GM18870 (cell line): ENCODE measurements at regions not wholly inside any gene's neighbourhood (a gene's known extent, or its start where the extent isn't known, plus 50 kb on each side); places are given as distances from the start of the nearest gene placed in this dataset.

Experiments
- ATAC-seq: cut with Tn5 transposase; IDR thresholded peaks from one replicate; pipeline ENCODE4 v1.9.1; 2021; ENCODE audit warnings: moderate library complexity; ENCODE audit not compliant: unreplicated experiment

DNA sequence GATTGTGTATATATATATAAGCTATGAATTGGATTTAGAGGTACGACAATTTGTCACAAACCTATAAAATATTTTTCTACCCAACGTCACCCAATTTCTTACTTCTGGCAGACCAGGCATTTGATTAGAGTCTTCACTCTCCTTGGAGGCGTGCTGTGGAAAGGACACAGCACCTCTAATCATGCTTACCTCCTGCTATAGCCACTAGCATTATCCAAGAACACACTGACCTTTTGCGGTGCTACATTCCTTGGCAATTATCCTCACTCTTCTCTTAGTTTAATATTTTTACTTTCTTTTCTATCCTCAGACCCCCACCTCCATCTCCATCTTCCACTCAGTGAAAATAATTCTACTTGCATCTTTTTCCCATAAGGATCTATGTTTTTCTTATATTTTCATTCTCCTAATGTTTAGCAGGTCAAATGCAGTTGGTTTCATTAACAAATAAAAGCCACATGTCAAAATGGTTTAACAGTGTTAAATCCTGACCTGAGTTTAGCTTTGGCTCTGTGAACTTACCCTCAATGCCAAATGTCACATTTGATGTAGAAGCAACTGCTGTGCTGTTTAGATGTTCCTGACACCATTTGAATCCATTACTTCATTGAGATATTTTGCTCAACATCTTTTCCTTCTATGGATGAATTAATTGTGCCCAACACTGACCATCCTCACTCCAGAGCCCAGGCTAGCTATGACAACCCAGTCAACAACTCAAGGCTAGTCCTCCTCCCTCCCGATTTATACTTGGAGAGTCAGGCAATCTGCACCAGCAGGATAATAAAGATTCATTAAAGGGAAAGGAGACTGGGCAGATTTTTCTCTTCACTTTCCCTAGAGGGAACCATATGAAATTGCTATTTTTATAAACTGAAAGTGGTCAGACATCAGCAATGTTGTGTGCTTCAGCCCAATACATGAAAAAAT lies 240.5 kb downstream of the MREG start:
- ATAC-seq = no peak

DNA sequence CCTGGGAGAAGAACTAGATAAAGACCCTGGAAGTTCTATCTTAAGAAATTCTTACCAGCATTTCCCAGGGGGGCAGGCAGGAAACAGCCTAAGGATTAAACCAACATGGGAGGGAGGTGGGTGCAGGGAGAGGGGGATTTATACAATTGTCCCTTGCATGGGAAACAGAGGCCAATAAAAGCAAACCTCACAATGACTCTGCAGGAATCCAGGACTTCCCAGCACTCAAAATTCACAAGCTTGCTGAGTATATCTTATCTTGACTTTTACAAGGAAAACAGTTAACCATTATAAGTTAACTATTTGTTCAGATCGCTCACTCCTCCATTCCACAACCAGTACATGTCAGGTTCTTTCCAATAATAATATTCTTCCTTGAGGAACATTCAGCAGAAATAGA lies 241.3 kb downstream of the MREG start:
- no peak for ATAC-seq

DNA sequence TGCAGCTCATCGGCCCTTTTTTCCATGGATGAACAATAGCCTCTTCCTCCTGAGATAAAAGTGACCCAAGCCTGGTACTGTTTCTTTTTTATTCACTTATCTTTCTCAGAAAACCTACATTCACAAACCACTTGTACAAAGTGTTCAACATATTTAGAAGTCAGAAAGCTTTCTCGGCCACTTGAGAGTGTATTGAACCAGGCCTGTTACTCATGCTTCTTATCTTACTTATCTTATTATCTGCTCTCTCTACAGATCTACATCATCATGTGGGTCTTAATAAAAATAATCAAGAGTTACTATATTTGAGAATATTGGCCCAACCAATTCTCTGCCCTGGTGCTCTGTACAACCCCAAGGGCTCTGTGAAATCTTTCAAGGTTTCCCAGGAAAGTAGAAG lies 242.1 kb downstream of the MREG start:
- no peak for ATAC-seq

DNA sequence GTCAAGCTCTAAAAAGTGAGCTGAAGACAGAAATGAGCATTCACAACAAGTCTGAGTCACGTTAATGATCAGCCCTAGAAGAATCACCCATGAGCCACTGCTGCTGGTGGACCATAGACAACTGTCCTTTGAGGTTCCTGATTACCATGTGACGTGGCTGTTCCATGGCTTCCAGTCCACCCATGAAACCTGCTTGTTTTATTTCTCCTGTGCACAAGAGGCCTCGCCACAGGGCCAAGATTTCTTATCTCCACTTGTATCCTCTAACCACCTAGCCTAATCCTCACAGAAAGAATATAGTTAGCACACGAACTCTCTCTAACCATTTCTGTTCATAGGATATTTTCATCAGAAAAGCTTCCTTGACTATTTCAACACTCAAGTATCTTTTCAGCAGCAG lies 242.7 kb downstream of the MREG start:
- no peak for ATAC-seq

GRCh38 chr2:215769246-215769645 lies 244.1 kb downstream of the MREG start:
- no peak for ATAC-seq

DNA sequence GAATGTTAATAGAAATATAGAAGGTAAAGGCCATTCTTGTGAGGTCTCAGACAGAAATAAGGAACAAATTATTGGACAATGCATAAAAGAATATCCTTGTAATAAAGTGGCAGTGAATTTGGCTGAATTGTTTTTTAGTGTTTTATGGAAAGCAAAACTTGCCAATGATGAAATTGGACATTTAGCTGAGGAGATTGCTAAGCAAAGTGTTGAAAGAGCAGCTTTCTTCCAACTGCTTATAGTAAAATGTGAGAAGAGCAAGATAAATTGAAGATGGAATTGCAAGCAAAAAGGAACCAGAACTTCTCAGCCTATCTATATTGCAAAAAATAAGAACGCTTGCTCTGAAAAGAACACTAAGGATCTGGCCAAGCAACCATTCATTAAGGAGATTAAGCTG lies 245.7 kb downstream of the MREG start:
- ATAC-seq = no peak

DNA sequence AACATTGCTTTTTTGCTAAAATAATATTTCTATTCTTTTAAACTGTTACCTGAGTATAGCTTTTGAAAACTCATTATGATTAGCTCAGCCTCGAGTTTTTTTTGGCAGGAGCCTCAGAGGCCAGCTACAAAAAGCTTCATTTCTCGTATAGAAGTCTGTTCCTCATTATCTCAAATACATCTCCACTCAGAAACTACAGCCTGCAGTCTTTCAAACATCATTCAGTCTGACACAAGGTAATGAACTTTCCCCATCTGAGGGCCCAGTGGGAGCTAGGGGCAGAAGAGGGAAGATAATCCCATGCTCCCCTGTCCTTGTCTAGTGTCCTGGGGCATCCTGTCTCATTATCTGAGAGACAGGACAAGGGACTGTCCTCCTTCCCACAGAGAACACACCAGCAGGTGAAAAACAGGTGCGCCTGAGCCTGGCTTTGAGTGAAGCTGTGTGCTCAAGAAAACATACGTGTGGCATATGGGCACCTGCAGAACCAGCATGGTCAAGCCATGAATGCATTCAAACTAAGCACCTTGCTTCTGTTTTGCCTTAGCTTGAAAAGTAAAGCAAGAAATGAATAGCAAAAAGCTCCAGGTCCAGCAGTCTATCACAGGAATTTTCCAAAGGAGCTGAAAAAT lies 247.5 kb downstream of the MREG start:
- ATAC-seq = no peak

DNA sequence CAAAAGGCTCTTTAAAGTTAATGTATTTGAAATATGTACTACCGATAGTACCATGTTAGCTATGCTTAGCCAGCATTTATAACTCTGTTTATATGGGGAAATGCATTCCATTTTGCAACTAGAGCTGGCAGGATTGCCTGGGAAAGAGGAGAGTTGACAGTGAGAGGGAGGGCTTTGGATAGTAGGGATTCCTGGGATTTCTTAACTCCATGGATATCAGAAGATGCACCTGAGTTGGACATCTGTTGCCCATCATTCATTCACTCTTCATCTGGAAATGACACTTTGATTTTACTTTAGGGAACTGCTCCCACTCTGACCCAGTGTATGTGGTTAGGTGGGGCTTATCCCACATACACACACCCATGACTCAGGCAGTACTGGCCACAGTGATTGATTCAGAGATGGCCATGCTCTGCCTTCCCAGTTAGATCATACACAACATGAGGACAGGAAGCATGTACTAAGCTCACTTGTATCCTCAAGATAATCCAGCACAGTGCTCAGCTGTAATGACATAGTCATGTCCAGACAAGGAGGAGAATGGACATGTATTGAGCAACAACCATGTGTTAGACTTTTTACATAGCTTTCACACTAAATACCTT lies 248.8 kb downstream of the MREG start:
- no peak for ATAC-seq

DNA sequence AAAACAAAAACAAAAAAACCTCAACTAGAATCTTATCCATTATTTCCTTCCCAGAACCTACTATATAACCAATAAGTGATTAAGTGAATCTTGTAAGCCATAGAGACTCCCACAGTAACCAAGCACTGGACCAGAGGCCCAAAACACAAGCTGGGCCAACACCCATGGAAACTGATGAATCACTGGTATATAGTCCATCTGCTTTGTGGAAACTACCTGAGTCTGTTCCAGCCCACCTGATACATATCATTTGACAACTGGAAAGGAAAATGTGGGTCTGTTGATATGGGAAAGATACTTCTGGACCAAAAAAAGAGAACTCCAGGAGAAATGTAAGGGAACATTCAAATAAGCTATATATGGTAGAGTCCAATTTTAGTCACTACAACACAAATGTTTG lies 252.8 kb downstream of the MREG start:
- no peak for ATAC-seq

DNA sequence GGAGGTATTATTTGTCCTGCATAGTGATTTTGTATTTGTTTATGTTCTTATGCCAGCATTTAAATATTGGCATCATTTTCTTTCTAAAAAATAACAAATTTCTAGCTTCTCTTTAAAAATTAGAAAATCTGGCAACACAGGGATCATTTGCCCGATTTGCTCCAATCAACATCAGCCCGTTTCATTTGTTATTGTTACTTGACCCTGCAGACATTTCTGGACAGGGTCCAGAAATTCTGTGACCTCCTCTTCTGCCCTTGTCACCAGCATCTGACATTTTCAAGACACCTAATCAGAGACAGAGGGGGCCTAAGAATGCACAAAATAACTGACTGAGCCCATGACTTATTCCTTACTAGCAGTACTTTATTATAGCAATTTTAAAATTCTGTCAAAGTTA lies 253.3 kb downstream of the MREG start:
- no peak for ATAC-seq

DNA sequence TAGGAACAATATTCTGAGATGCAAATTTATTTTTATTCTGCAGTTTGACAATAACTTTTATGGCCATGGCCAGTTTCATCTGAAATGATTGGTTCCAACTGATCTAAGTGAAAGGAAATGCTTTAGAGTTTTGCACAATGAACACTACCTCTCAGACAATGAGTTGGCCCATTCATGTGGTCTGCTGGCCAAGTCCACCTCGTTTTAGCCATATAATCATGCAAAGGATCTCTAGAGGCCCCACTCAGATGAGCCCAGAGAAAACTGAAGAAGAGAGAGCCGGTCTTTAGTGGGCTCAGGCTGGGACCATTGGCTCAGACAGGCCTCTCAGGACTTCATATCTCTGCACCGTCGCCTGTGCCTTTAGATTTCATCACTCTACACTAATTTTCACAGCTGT lies 254.7 kb downstream of the MREG start:
- no peak for ATAC-seq

GRCh38 chr2:215756346-215756730 lies 257.0 kb downstream of the MREG start:
- no peak for ATAC-seq

GRCh38 chr2:215755641-215756345 lies 257.6 kb downstream of the MREG start:
- no peak for ATAC-seq

GRCh38 chr2:215754546-215754945 lies 258.8 kb downstream of the MREG start:
- ATAC-seq = no peak

DNA sequence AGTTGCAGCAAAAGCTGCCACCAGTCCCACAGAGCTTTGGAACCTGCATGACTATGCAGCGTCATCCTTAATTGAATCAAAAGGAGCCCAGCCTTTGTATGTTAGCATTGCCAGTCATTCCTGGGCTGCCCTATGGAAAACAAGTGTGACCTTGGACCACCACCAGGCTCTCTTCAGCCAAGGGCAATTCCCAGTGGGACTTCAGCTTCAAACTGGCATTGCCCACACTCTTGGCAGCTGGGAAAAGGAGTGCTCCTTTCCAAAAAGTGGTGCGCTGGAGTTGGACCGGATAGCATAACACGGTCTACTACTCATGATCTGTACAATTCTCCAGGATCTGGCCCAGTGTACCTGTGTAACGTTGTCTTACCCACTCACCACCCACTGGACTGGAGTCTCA lies 259.5 kb downstream of the MREG start:
- no peak for ATAC-seq

DNA sequence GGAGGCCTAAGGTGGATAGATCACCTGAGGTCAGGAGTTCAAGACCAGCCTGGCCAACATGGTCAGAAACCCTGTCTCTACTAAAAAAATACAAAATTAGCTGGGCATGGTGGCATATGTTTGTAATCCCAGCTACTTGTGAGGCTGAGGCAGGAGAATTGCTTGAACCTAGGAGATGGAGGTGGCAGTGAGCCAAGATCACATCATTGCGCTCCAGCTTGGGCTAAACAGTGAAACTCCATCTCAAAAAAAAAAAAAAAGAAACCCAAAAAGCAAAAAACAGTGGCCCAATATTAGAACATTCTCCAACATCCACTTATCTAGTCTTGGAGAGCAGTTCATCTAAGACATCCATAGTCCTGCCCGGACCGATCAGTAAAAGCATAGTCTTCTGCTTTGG lies 260.4 kb downstream of the MREG start:
- ATAC-seq = no peak

DNA sequence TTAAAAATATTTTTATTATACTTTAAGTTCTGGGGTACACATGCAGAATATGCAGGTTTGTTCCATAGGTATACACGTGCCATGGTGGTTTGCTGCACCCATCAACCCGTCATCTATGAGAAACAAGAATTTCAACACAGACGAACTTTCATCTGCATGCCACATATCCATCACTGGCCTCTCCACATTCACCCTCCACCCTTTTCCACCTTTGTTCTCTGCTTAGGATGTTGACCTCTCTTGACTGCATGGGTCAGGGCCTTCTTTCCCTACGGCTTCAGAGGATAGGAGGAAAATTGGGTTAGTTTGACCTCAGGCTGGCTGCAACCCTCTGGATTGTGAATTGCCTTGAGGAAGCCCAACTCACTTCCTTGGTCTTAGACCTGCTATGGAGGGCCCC lies 260.9 kb downstream of the MREG start:
- ATAC-seq = no peak

DNA sequence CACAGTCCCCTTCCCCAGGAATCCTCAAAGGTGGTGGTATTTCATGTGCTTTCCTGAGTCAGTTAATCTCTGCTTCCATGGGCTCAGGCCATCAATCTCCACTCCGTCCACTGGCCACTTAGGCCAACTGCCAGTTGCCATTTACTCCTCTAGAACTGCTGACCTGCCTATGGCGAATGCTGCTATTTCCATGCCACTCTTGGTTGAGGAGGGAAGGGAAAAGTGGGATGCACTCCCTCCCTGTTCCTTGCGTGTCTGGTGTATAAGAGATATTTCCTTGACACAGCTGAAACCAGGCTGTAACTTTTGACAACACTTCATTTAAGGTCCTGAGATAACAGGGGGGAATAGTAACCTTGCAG lies 261.5 kb downstream of the MREG start:
- ATAC-seq = no peak

DNA sequence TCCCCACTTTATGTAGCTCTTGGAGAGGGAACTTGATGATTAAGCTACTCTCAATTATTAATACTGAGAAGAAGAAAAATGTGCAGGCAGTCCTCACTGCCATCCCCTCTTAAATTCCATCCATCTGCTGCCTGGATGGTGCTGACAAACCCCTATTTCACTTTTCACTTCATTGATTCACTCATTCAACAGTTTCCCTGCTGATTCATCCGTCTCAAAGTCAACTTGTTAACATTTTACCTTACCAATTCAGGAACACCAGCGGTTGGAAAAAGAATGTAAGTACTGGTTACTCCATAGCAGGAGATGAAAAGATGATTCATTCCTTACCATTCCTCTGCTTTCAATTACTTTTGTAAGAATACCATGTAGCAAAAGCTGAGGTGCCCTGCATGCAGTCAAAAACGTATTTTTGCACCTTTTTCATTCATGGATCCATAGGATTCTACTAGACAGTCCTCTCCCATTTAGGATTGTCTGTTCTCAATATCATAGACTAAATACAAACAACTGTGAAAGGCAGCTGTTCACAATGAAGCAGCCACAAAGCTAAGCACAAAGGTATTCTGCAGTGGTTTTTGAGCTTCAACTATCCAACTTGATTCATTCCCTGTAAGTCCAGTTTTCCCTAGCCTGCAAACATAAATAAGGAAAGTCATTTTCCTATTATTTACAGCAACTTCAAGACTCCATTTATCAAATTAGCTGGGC lies 262.0 kb downstream of the MREG start:
- ATAC-seq = no peak

DNA sequence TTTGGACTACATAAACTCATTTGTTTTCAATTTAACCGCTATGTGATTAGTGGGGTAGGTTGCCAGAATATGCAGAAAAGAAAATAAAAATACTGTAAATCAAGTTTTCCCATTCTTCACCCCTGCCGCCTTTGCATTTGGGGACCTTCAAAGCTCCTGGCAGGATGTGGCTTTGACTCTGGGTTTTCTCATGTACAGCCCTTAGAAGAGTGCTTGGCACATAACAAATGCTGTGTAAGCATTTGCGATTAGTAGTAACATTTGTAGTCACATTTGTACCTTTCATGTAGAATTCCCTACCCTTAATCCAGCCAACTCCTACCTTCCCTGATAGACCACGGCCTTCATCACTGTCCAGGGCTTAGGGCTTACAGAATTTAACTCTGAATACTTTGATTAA lies 262.6 kb downstream of the MREG start:
- ATAC-seq = no peak
